ENCODE measurements at regions not wholly inside any gene's neighbourhood (a gene's known extent, or its start where the extent isn't known, plus 50 kb on each side); places are given as distances from the start of the nearest gene placed in this dataset.
"Not testable (repeated sequence)": the region's sequence is repeated elsewhere in the genome, so short reads cannot be mapped to it uniquely, and the experiment has no call there.

GRCh38 chr19:29138206-29138605 lies 74.7 kb downstream of the UQCRFS1 start:
- TF ChIP-seq CTCF, POLR2A (IDR thresholded peaks at IDR 0.05): not testable (repeated sequence)

Data from vagina (tissue), 2 donors.